Heart left ventricle (tissue), 16 donors: ENCODE measurements at regions not wholly inside any gene's neighbourhood (a gene's known extent, or its start where the extent isn't known, plus 50 kb on each side); places are given as distances from the start of the nearest gene placed in this dataset.

Experiments used
- ATAC-seq, 4 donors: fragments of 200-7000 bp; cut with Tn5 transposase; one replicate each; pipeline ENCODE4 v1.9.1; 2020 to 2022; ENCODE audit warnings: moderate library complexity in 4 of 4, mild to moderate bottlenecking in 3 of 4, moderate number of reproducible peaks in 1 of 4
- DNase-seq, 5 donors: peaks; one replicate each; pipeline ENCODE4 v3.0.0-alpha.2; 2020
- H3K27ac ChIP-seq, 12 donors: fragments of 200-600 bp; sonication (generic) in 4 of 12; one replicate each; pipeline versions ENCODE4 v1.5.0 to v1.8.0; 2016 to 2022; ENCODE audit warnings: mild to moderate bottlenecking in 2 of 12
- H3K27me3 ChIP-seq, 9 donors: fragments of 200-600 bp; sonication (generic) in 2 of 9; one replicate each; pipeline versions ENCODE4 v1.5.1 to v1.8.0; 2016 to 2022; ENCODE audit warnings: mild to moderate bottlenecking in 3 of 9
- H3K36me3 ChIP-seq, 9 donors: fragments of 200-600 bp; sonication (generic) in 2 of 9; one replicate each; pipeline versions ENCODE4 v1.5.0 to v1.8.0; 2018 to 2022; ENCODE audit warnings: mild to moderate bottlenecking in 2 of 9
- H3K4me1 ChIP-seq, 12 donors: fragments of 200-600 bp; sonication (generic) in 4 of 12; one replicate each; pipeline versions ENCODE4 v1.5.0 to v1.8.0; 2016 to 2022; ENCODE audit warnings: mild to moderate bottlenecking in 3 of 12
- H3K4me3 ChIP-seq, 12 donors: fragments of 200-600 bp; sonication (generic) in 4 of 12; one replicate each; pipeline versions ENCODE4 v1.5.0 to v1.8.0; 2017 to 2022; ENCODE audit warnings: mild to moderate bottlenecking in 9 of 12, moderate library complexity in 4 of 12
- H3K9me3 ChIP-seq, 12 donors: fragments of 200-600 bp; sonication (generic) in 4 of 12; one replicate each; pipeline versions ENCODE4 v1.5.0 to v1.8.0; 2016 to 2022; ENCODE audit warnings: mild to moderate bottlenecking in 1 of 12
- POLR2A ChIP-seq, 2 donors: fragments of 450-650 bp; IDR thresholded peaks; one replicate each; pipeline ENCODE4 v1.6.1; 2017; ENCODE audit warnings: antibody characterized with exemption in 2 of 2, mild to moderate bottlenecking in 2 of 2, moderate library complexity in 2 of 2
- whole genome bisulfite sequencing, 4 donors: extraction: QIAGEN DNeasy Blood & Tissue Kit in 2 of 4; methylation state at CpG; one replicate each; pipeline versions ENCODE4 v1.1.5 to v1.1.7; 2013 to 2018; 5-methylcytosine and 5-hydroxymethylcytosine counted together
- intact Hi-C, 10 donors: fragments of 100-400 bp; cut with DNase I; formaldehyde crosslinking; loops; one replicate each; pipeline versions ENCODE4 v1.11.1 to v1.14.2; 2022
- TF ChIP-seq, protein P1 (sequence below), 12 donors: fragments of 200-600 bp; sonication (generic) in 4 of 12; IDR thresholded peaks; one replicate each; pipeline versions ENCODE4 v1.5.0 to v1.8.0; 2018 to 2022; ENCODE audit warnings: antibody characterized with exemption in 12 of 12, mild to moderate bottlenecking in 5 of 12
- donor health status: ischemic (EF 13 %, LVEDD 7.1; RV severe dilation, severe dysfunction).
- donor health status: healthy with polysubstance abuse.
- donor health status: DM: no; HTN: yes; CAD: no.
- donor health status: DM: no; HTN: no; CAD: no.
- donor health status: ischemic (EF 25% LVEDD 6.9; RV normal size, moderate dysfunction).
- donor health status: ischemic (EF 25% LVEDD 5.7; RV mildly dilated, moderate dysfunction).
- donor health status: healthy.
- donor health status: DM: yes; HTN: yes; CAD: no.
- donor health status: ischemic (EF 35%, LVEDD 5.7; RV mildly dilated, moderate dysfunction).
- donor health status: nonischemic (EF 11% LVEDD 7.7; RV severe dilation, severe dysfunction).
- donor health status: DM: yes; HTN: yes; CAD: no.
- donor health status: PGD.
- donor health status: ischemic (EF 29% LVEDD 5.4; RV normal size, mild dysfunction).
- donor health status: nonischemic (EF 23%, LVEDD 6.1; RV moderate dilation, normal function).

DNA sequence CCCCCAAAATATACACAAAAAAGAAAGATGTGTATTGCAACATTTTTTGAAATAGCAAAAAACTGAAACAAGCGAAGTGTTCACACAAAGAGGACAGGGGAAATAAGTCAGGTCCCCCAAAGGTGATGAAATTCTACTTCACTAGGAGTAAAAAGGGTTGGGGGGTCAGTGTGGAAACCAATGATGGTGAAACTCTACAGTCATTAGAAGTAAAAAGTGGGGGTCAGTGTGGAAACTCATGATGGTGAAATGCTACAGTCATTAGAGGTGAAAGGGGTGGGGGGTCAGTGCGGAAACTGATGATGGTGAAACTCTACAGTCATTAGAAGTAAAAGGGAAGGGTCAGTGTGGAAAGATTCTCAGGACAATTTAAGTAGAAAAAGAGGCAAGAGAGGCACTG is 298.2 kb downstream of the EIPR1 start:
- 89 to 93% (median 91%) methylated on average over 2 of the region's 2 CpGs for WGBS, 4 donors
- no peak for TF ChIP-seq POLR2A (IDR thresholded peaks at IDR 0.05)
- TF ChIP-seq, protein P1, sequence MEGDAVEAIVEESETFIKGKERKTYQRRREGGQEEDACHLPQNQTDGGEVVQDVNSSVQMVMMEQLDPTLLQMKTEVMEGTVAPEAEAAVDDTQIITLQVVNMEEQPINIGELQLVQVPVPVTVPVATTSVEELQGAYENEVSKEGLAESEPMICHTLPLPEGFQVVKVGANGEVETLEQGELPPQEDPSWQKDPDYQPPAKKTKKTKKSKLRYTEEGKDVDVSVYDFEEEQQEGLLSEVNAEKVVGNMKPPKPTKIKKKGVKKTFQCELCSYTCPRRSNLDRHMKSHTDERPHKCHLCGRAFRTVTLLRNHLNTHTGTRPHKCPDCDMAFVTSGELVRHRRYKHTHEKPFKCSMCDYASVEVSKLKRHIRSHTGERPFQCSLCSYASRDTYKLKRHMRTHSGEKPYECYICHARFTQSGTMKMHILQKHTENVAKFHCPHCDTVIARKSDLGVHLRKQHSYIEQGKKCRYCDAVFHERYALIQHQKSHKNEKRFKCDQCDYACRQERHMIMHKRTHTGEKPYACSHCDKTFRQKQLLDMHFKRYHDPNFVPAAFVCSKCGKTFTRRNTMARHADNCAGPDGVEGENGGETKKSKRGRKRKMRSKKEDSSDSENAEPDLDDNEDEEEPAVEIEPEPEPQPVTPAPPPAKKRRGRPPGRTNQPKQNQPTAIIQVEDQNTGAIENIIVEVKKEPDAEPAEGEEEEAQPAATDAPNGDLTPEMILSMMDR (IDR thresholded peaks at IDR 0.05) = no peak
- no peaks in the 10 kb centered on the region for H3K36me3 ChIP-seq
- intact Hi-C loops = no loop called here
- peaks cover 0 to 6% (median 0%) of the 10 kb centered on the region in 12 donors for H3K4me1 ChIP-seq
- ATAC-seq (no peak), DNase-seq (no peak)
- H3K4me3 ChIP-seq = no peak overlapping the region
- no peaks in the 10 kb centered on the region for H3K9me3 ChIP-seq
- H3K27me3 ChIP-seq = no peaks in the 10 kb centered on the region
- no peak overlapping the region for H3K27ac ChIP-seq

DNA sequence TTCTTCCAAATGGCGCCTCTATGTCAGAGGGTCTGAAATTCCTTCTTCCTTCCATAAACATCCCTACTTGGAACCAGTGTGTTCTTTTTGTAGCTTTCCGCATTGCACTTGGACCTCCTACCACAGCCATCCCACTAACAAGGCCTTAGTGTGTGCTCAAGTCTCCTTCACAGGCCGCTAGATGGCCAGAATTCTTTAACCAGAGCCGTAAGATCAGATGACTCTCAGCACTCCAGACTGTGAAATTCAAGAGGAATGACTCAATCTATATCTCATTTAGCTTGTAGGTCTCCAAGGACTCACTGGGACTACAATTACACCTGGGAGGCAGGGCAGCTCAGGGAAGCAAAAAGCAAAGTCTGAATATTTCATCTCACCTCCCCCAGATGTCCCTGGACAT is 298.9 kb downstream of the EIPR1 start:
- ATAC-seq = no peak
- WGBS, 4 donors = 81 to 93% (median 89%) methylated on average over 4 of the region's 4 CpGs
- Histone ChIP-seq H3K4me3 (no peak overlapping the region), H3K27ac (no peak overlapping the region), H3K36me3 (no peaks in the 10 kb centered on the region), H3K4me1 (peaks cover 0 to 6% (median 0%) of the 10 kb centered on the region in 12 donors), H3K27me3 (peaks cover 0 to 7% (median 0%) of the 10 kb centered on the region in 9 donors), H3K9me3 (no peaks in the 10 kb centered on the region)
- no peak for TF ChIP-seq POLR2A (IDR thresholded peaks at IDR 0.05)
- TF ChIP-seq, protein P1 (IDR thresholded peaks at IDR 0.05) = no peak
- intact Hi-C loops = no loop called here
- DNase-seq = no peak

DNA sequence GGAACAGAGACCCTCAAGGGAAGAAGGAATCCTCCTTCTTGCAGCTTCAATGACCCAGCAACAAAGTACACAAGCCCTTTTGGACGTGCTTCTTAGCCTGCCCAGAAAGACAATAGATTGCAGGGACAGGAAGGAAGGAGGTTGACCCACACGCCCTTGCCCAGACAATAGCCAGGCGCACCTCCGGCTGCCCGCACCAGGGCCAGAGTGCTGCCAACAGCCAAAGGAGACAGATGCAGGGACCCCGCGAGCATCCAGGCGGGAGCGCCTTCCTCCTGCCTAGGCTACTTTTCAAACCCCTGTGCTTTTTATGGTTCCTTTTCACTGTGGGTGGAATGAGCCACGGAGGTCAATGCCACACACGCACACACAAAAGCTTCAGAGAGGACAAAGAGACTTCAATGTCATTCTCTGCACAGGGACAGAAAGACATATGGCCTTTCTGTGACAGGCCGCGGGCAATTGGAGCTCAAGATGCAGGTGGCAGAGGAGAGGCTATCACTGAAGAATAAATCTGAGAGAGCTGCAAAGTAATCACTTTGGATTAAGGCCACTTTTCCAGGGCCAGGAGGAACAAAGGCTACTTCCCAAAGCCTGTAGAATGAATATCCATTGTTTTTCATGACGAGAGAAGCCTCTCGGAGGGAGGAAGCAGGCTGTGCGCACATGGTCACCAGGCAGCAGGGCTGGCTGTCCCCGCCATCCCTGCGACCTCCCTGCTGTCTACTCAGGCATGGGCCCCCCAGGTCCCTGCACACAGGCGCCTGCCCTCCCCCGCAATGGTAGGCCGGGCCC is 300.6 kb downstream of the EIPR1 start:
- Histone ChIP-seq H3K27ac (no peak overlapping the region), H3K4me3 (no peak overlapping the region), H3K4me1 (peaks cover 0 to 6% (median 0%) of the 10 kb centered on the region in 12 donors), H3K27me3 (peaks cover 0 to 9% (median 0%) of the 10 kb centered on the region in 9 donors), H3K36me3 (no peaks in the 10 kb centered on the region), H3K9me3 (no peaks in the 10 kb centered on the region)
- TF ChIP-seq, protein P1 (IDR thresholded peaks at IDR 0.05) = no peak
- TF ChIP-seq POLR2A (IDR thresholded peaks at IDR 0.05) = no peak
- intact Hi-C loops = no loop called here
- peak in 1 of 4 donors; percentile 68 for ATAC-seq
- no peak for DNase-seq
- WGBS, 4 donors = 58 to 66% (median 60%) methylated on average over 20 to 21 of the region's 21 CpGs

DNA sequence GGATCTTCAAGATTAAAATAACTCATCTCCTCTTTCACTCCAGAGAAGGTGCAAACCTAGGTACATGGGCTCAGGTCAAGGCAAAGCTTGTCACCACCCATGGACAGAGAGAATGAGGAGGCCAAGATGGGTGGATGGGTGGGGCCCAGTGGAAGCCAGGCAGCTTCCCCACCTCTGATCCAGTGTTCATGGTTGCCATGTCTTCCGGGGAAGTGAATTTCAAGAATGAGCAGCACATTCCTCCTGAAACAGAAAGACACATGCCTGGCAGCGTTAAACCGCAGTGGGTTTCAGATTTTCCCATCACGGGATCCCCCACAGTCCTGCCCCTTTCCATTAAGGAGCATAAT is 301.7 kb downstream of the EIPR1 start:
- DNase-seq (no peak), ATAC-seq (no peak)
- TF ChIP-seq, protein P1 (IDR thresholded peaks at IDR 0.05) = no peak
- TF ChIP-seq POLR2A (IDR thresholded peaks at IDR 0.05) = no peak
- Histone ChIP-seq H3K4me3 (no peak overlapping the region), H3K27me3 (peaks cover 0 to 9% (median 0%) of the 10 kb centered on the region in 9 donors), H3K4me1 (peaks cover 0 to 6% (median 0%) of the 10 kb centered on the region in 12 donors), H3K27ac (no peak overlapping the region), H3K36me3 (no peaks in the 10 kb centered on the region), H3K9me3 (no peaks in the 10 kb centered on the region)
- intact Hi-C loops = no loop called here
- 83 to 98% (median 90%) methylated on average over 4 of the region's 4 CpGs for WGBS, 4 donors
